Fibroblast of lung (primary cell): ENCODE measurements at regions not wholly inside any gene's neighbourhood (a gene's known extent, or its start where the extent isn't known, plus 50 kb on each side); places are given as distances from the start of the nearest gene placed in this dataset.
"Not testable (repeated sequence)": the region's sequence is repeated elsewhere in the genome, so short reads cannot be mapped to it uniquely, and the experiment has no call there.

Source experiments
- DNase-seq, 2 donors: peaks; one replicate each; pipeline versions ENCODE4 v3.0.0 to v3.0.0-alpha.2; 2010; ENCODE audit warnings: low read depth in 2 of 2
- H2AFZ ChIP-seq: 2 replicates; pipeline ENCODE4 v1.5.1; 2012; ENCODE audit warnings: low read length, control low read depth, inconsistent platforms
- H3K27ac ChIP-seq: 2 replicates; pipeline ENCODE4 v1.5.1; 2011; ENCODE audit warnings: low read length, control low read depth; ENCODE audit not compliant: insufficient read depth
- H3K27me3 ChIP-seq: 2 replicates; pipeline ENCODE4 v1.5.1; 2011; ENCODE audit warnings: mild to moderate bottlenecking, low read length; ENCODE audit not compliant: control insufficient read depth, insufficient read depth
- H3K36me3 ChIP-seq: 2 replicates; pipeline ENCODE4 v1.5.1; 2011; ENCODE audit warnings: low read length; ENCODE audit not compliant: control insufficient read depth, insufficient read depth
- H3K4me1 ChIP-seq: 2 replicates; pipeline ENCODE4 v1.5.1; 2011; ENCODE audit warnings: low read length; ENCODE audit not compliant: control insufficient read depth, insufficient read depth; ENCODE audit errors: extremely low read depth
- H3K4me2 ChIP-seq: 2 replicates; pipeline ENCODE4 v1.5.1; 2011; ENCODE audit warnings: low read length, control low read depth; ENCODE audit not compliant: insufficient read depth; ENCODE audit errors: extremely low read depth
- H3K4me3 ChIP-seq, 4 experiments: fragments of 200-600 bp in 1 of 4; sonication (generic) in 1 of 4; replicated peaks in 1 of 4; 2 replicates each; pipeline ENCODE4 v1.5.1; 2011 to 2016; ENCODE audit warnings: low read length in 4 of 4, low read depth in 3 of 4, mild to moderate bottlenecking in 3 of 4, control low read depth in 2 of 4, inconsistent platforms in 1 of 4, mixed read lengths in 1 of 4; ENCODE audit not compliant: insufficient read depth in 1 of 4; ENCODE audit errors: control extremely low read depth in 1 of 4
- H3K79me2 ChIP-seq: 2 replicates; pipeline ENCODE4 v1.5.1; 2012; ENCODE audit warnings: mild to moderate bottlenecking, low read length, inconsistent platforms; ENCODE audit not compliant: control insufficient read depth, insufficient read depth
- H3K9ac ChIP-seq: 2 replicates; pipeline ENCODE4 v1.5.1; 2011; ENCODE audit warnings: mild to moderate bottlenecking, low read length, control low read depth; ENCODE audit not compliant: insufficient read depth
- H3K9me3 ChIP-seq: 2 replicates; pipeline ENCODE4 v1.5.1; 2012; ENCODE audit warnings: low read depth, low read length; ENCODE audit not compliant: control insufficient read depth, insufficient read depth
- H4K20me1 ChIP-seq: 2 replicates; pipeline ENCODE4 v1.5.1; 2011; ENCODE audit warnings: low read length; ENCODE audit not compliant: control insufficient read depth, insufficient read depth; ENCODE audit errors: extremely low read depth
- CTCF ChIP-seq, 2 donors: IDR thresholded peaks in 1 of 2; conservative IDR thresholded peaks in 1 of 2; 1 replicate in 1 of 2; 2 replicates in 1 of 2; pipeline ENCODE4 v1.5.1; 2011 to 2012; ENCODE audit warnings: low read length in 2 of 2, control low read depth in 1 of 2, inconsistent platforms in 1 of 2, low read depth in 1 of 2, mild to moderate bottlenecking in 1 of 2
- EZH2 ChIP-seq: IDR thresholded peaks from 2 replicates; pipeline ENCODE4 v1.5.1; 2012; ENCODE audit warnings: low read length, control low read depth, mild to moderate bottlenecking; ENCODE audit errors: missing control alignments

DNA sequence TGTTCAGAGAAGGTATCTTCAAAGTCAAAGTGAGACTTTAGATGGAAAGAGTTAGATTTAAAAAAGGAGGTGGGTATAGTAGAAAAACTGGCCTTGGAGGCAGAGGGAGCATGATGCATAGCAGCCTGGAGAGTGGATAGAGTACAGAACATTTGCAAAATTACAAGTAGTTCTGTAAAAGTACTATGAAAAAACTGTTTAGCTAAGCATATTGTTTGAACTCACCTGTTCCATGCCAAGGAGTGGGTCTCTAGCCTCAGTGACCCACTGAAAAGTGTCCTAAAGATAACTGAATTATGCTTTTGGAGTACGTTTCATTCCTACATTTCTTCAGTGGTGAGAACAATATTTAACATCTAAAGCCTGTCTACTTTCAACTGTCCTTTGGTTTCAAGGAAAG is 218.9 kb downstream of the NAP1L3 start:
- Histone ChIP-seq H3K4me3 (no peak overlapping the region), H2AFZ (no peak overlapping the region), H3K27me3 (no peaks in the 10 kb centered on the region)

DNA sequence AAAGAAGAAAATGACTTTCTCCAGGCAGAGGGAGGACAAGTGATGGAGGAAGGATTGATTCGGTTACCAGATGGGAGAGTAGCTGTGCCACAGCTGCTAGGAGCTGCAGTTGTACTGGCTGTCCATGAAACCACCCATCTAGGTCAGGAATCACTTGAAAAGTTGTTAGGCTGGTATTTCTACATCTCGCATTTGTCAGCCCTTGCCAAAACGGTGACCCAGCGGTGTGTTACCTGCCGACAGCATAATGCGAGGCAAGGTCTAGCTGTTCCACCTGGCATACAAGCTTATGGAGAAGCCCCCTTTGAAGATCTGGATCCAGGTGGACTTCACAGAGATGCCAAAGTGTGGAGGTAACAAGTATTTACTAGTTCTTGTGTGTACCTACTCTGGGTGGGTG is 238.7 kb downstream of the NAP1L3 start:
- H4K20me1 ChIP-seq, H3K9me3 ChIP-seq, H3K4me3 ChIP-seq, H3K27ac ChIP-seq, H3K4me2 ChIP-seq, H3K79me2 ChIP-seq, H2AFZ ChIP-seq, H3K4me1 ChIP-seq, H3K9ac ChIP-seq, H3K27me3 ChIP-seq, H3K36me3 ChIP-seq, DNase-seq: not testable (repeated sequence)

More for the DNA sequence above, 218.9 kb downstream of the NAP1L3 start:
- DNase-seq, result no peak
- Histone ChIP-seq H3K9me3 (no peaks in the 10 kb centered on the region), H4K20me1 (no peaks in the 10 kb centered on the region), H3K4me2 (no peak overlapping the region), H3K4me1 (no peaks in the 10 kb centered on the region), H3K79me2 (no peaks in the 10 kb centered on the region), H3K27ac (no peak overlapping the region), H3K36me3 (no peaks in the 10 kb centered on the region), H3K9ac (no peak overlapping the region)
- TF ChIP-seq CTCF (conservative IDR thresholded peaks at IDR 0.05 in 1 of 2, IDR thresholded peaks at IDR 0.05 in 1 of 2; ENCODE audit: low read depth in 1 of 2, low read length in 2 of 2), result no peak
- TF ChIP-seq EZH2, result no peak

DNA sequence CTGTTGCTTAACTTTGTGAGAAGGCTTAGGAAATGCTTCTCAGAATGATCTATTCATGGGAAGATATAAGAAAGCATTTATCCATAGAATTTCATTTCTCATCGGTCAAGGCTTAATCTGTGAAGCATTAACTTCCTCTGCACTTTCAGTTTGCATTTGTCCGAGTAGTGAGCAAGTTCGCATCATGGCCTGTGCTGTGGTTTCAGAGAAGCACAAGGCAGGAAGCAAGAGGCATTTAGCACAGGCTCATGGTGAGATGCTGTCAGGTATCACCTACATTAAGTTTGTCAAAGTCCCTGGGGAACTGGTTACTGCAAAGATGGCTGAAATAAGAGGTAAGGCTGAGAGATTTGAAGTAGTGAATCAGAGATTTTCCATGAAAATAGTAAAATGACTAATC is 244.9 kb downstream of the NAP1L3 start:
- H3K4me2 ChIP-seq, result no peak overlapping the region
- no peaks in the 10 kb centered on the region for H3K4me1 ChIP-seq
- no peak for DNase-seq
- H3K9ac ChIP-seq, result no peak overlapping the region
- TF ChIP-seq EZH2 (no peak), CTCF (conservative IDR thresholded peaks at IDR 0.05 in 1 of 2, IDR thresholded peaks at IDR 0.05 in 1 of 2; ENCODE audit: low read depth in 1 of 2, low read length in 2 of 2) (no peak)
- H3K79me2 ChIP-seq, result no peaks in the 10 kb centered on the region
- no peaks in the 10 kb centered on the region for H3K27me3 ChIP-seq
- no peak overlapping the region for H3K27ac ChIP-seq
- no peaks in the 10 kb centered on the region for H3K9me3 ChIP-seq
- no peak overlapping the region for H2AFZ ChIP-seq
- H3K4me3 ChIP-seq, result no peak overlapping the region
- no peaks in the 10 kb centered on the region for H3K36me3 ChIP-seq
- H4K20me1 ChIP-seq, result no peaks in the 10 kb centered on the region
